NT2/D1 (cell line): ENCODE measurements at regions not wholly inside any gene's neighbourhood (a gene's known extent, or its start where the extent isn't known, plus 50 kb on each side); places are given as distances from the start of the nearest gene placed in this dataset.

Experiments used
- SUZ12 ChIP-seq: IDR thresholded peaks from 2 replicates; pipeline ENCODE4 v1.6.1; 2011; ENCODE audit not compliant: insufficient read length, insufficient read depth; ENCODE audit errors: extremely low read depth
- YY1 ChIP-seq: IDR thresholded peaks from 2 replicates; pipeline ENCODE4 v1.6.1; 2011; ENCODE audit not compliant: insufficient read length, insufficient read depth
- ZNF274 ChIP-seq: IDR thresholded peaks from 2 replicates; pipeline ENCODE4 v1.6.1; 2011; ENCODE audit warnings: mild to moderate bottlenecking, low read depth, low read length

DNA sequence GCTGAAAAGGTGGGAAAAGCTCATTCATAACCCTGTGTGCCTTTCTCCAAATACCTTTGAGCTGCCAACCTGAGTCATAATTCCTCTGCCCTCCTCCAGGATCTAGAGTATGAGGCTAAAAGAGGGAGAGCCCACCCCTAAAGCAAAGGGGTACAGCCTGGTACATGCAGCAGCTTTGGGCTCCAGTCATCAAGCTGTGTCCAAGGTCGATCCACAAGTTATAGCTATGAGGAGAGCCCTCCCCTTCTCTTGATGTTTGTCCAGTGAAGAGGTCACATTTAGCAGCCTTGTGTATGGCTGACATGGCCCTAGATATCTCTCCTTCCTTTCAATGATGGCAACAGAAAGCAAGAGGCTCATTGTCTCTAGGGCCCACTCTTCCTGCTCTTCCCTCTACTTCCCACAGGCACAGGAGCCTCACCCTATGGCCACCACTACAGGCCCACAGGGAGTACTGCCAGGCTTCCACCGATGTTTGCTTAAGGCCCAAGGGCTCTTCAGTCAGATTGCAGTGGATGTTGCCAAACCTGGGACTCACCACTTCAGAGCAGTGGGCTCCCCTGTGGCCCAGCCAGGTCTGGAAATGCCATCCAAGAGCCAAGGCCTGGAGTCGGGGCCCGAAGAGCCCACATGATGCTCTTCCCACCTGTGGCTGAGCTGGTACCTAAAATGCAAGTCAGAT lies 176.8 kb downstream of the CD83 start:
- TF ChIP-seq SUZ12 (no peak), ZNF274 (no peak), YY1 (no peak)
